Retinal pigment epithelial cell (primary cell): ENCODE measurements at regions not wholly inside any gene's neighbourhood (a gene's known extent, or its start where the extent isn't known, plus 50 kb on each side); places are given as distances from the start of the nearest gene placed in this dataset.

Experiments
- DNase-seq: peaks from one replicate; pipeline ENCODE4 v3.0.0-alpha.2; 2010; ENCODE audit warnings: low read depth
- H3K4me3 ChIP-seq: 2 replicates; pipeline ENCODE4 v1.5.1; 2011; ENCODE audit warnings: mild to moderate bottlenecking, low read length, control low read depth, moderate library complexity
- TF ChIP-seq, protein P1 (sequence below): conservative IDR thresholded peaks from 2 replicates; pipeline ENCODE4 v1.5.1; 2011; ENCODE audit warnings: low read depth, low read length, control low read depth, inconsistent platforms

DNA sequence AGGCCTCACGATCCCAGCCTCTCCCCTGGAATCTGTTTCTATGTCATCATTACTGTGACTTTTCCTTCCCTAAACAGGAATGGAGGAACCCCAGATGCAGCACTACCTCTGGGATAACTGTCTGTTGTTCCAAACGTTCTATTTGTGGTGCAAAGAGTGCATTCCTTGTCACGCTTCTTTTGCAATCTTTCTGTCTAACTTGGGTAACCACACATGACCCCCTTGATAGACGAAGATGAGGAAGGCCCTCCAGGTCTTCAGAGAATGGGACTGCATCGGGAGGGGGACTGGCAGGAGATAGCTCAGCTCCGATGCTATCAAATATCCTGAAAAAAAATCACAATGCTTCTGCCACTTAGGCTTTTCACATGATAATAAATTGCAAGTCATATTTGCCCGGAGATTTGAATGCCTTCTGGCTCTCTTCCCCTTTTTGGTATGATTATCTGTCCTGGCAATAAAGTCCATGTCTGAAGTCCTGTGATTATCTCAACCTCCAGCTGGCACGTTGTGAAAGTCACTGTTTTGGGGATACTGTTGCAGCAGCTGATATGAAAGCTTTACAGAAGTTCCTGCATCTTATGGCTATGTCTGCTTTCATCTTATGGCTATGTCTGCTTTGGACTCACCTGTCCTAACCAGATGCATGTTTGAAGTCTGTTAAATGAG is 148.7 kb upstream of the LMO4 start:
- no peak for DNase-seq
- H3K4me3 ChIP-seq: no peak overlapping the region
- TF ChIP-seq, protein P1, sequence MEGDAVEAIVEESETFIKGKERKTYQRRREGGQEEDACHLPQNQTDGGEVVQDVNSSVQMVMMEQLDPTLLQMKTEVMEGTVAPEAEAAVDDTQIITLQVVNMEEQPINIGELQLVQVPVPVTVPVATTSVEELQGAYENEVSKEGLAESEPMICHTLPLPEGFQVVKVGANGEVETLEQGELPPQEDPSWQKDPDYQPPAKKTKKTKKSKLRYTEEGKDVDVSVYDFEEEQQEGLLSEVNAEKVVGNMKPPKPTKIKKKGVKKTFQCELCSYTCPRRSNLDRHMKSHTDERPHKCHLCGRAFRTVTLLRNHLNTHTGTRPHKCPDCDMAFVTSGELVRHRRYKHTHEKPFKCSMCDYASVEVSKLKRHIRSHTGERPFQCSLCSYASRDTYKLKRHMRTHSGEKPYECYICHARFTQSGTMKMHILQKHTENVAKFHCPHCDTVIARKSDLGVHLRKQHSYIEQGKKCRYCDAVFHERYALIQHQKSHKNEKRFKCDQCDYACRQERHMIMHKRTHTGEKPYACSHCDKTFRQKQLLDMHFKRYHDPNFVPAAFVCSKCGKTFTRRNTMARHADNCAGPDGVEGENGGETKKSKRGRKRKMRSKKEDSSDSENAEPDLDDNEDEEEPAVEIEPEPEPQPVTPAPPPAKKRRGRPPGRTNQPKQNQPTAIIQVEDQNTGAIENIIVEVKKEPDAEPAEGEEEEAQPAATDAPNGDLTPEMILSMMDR: no peak

DNA sequence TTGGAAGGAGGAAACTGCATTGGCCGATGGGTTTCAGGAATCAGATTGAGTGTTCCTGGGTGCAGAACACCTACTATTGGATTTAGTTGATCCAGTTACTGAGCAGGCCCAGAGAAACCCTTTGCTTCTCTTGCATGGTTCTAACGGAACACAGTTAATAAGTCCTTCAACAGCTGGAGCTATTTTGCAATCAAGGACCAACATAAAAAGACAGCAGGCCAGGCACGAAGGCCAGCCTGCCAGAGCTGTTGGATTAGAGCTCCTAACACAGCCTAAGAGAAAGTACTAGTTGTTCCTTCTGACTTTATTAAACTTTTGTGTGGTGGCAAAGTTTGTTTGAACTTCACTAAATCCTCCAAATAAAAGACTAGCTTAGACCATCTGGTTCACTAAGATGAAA is 148.0 kb upstream of the LMO4 start:
- TF ChIP-seq, protein P1: no peak
- DNase-seq: no peak
- no peak overlapping the region for H3K4me3 ChIP-seq

DNA sequence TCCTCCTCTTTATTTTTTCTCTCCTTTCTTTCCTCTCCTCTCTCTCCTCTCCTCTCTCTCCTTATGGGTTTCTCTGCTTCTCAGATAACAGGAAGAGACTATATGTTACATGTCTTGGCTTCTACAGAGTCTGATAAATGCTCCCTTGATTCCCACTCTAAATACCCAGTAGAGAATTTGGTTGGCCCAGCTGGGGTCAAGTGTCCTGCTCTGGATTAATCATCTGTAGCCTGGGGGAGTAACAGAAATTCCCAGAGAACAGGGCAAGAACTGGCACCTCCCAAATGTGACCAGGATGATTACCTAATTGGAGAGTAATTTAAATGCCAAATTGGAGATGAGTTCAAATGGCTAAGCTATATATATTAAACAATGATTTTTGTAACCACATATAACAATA is 146.1 kb upstream of the LMO4 start:
- H3K4me3 ChIP-seq: no peak overlapping the region
- DNase-seq: no peak
- TF ChIP-seq, protein P1: no peak

DNA sequence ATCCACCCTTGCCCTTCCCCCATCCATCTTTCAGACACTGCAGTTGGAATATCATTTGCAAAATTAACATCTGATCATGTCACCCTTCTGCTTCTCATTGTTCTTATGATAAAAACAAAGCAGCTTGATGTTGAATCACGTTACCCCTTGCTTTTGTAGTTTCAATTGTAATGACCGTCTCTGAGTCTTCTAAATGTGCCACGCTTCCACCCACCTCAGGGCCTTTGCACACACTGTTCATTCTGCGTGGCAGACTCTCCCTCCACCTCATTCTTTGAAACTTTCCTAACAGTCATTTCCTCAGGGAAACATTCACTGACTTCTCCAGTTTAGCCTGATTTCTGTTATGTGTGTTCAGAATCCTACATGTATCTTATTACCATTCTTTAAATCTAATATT is 143.6 kb upstream of the LMO4 start:
- TF ChIP-seq, protein P1: no peak

DNA sequence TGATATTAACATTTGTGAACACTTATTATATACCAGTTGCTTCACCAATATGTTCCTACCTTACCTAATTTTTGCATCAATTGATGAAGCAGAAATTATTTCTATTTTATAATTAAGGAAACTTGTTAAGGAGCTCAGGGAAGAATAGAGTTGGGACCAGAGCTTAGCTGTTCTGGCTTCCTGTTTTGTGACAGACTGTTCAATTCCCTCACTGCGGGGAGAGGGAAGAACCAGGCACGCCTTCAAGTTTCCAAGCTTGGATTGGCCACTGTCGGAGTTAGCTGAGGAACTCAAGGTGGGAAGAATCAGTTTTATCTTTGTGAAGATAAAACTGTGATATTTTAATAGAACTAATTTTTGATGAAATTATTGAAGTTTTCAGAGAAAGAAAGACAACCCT is 142.3 kb upstream of the LMO4 start:
- DNase-seq: no peak
- TF ChIP-seq, protein P1: no peak
- H3K4me3 ChIP-seq: no peak overlapping the region

More for the DNA sequence above, 143.6 kb upstream of the LMO4 start:
- DNase-seq: no peak
- H3K4me3 ChIP-seq: no peak overlapping the region

DNA sequence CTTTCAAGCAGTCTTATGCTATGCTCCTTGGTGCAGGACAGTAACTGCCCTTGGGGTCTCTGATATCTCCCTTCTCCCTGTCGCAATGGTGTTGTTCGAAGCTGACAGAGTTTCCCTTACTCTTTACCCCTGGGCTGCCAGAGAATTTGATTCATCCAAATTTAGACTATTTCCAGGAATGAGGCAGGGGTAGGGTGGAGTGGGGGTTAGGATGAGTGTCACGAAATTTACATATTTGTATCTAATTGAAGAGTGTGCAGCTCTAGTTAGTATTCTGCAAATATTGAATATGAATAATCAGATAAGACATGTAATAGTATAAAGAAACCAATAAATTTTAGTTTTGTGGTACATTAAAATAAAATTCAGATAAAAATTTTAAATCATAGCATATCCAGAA is 140.0 kb upstream of the LMO4 start:
- no peak overlapping the region for H3K4me3 ChIP-seq
- DNase-seq: no peak
- TF ChIP-seq, protein P1: no peak

DNA sequence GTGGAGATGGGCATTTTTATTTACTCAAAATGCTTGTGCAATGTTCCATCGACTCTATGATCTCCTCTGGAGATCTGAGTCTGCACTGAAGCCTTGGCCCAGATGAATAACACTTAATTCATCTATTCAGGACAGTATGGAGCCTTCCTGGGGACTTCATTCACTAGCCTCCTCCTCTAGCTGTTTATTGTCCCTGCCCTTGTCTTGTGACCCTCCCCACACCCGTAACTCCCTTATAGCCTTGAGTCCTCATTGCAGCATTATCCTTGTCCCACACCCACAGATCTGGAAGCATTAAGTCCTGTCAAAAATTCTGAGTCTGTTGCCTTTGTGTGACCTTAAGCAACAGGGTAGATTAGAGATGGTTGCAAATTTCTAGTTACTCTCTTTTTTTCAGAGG is 138.3 kb upstream of the LMO4 start:
- DNase-seq: no peak
- TF ChIP-seq, protein P1: no peak
- no peak overlapping the region for H3K4me3 ChIP-seq
